ENCODE measurements at regions not wholly inside any gene's neighbourhood (a gene's known extent, or its start where the extent isn't known, plus 50 kb on each side); places are given as distances from the start of the nearest gene placed in this dataset.
A peak's percentile ranks its signal among the peaks of the same experiment; 100 is the strongest.

DNA sequence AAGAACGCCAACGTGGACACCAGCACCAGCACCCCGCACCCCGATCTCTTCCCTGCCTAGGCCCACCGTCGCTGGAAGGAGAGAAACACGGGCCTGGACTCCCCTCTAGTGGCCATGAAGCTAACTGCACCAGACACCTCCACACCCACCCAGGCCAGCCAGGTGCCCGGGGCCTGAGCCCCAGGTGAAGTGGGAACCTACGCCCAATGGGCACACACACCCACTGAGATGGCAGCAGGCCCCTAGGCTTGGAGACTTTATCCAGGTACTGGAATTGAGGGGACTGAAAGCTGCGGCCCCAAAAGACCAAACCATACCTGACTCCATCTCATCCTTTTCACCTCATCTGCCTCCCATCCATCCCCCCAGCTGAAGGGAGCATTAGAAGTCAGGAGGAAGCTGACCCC lies 81.0 kb downstream of the BUD13 start:
- TF ChIP-seq, protein P1, sequence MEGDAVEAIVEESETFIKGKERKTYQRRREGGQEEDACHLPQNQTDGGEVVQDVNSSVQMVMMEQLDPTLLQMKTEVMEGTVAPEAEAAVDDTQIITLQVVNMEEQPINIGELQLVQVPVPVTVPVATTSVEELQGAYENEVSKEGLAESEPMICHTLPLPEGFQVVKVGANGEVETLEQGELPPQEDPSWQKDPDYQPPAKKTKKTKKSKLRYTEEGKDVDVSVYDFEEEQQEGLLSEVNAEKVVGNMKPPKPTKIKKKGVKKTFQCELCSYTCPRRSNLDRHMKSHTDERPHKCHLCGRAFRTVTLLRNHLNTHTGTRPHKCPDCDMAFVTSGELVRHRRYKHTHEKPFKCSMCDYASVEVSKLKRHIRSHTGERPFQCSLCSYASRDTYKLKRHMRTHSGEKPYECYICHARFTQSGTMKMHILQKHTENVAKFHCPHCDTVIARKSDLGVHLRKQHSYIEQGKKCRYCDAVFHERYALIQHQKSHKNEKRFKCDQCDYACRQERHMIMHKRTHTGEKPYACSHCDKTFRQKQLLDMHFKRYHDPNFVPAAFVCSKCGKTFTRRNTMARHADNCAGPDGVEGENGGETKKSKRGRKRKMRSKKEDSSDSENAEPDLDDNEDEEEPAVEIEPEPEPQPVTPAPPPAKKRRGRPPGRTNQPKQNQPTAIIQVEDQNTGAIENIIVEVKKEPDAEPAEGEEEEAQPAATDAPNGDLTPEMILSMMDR (IDR thresholded peaks at IDR 0.05), result peak in 3 of 4 experiments; percentile 73 to 81 (median 78)
- no peak for TF ChIP-seq POLR2AphosphoS5 (IDR thresholded peaks at IDR 0.05)
- no peak for TF ChIP-seq POLR2A (IDR thresholded peaks at IDR 0.05)

Data from gastroesophageal sphincter (tissue), 3 donors.